H1 (cell line): ENCODE measurements at regions not wholly inside any gene's neighbourhood (a gene's known extent, or its start where the extent isn't known, plus 50 kb on each side); places are given as distances from the start of the nearest gene placed in this dataset.

Source experiments
- CTCF ChIA-PET: fragments of 300-600 bp; sonication (Branson Sonifier 250); formaldehyde crosslinking; loops from one replicate; lab custom pipeline; 2021; ENCODE audit not compliant: partially characterized antibody; lab: Charles Lee
- POLR2A ChIA-PET: fragments of 300-600 bp; sonication (Branson Sonifier 250); formaldehyde crosslinking; loops from one replicate; lab custom pipeline; 2021; ENCODE audit warnings: inconsistent platforms; ENCODE audit not compliant: partially characterized antibody; lab: Charles Lee
- DNase-seq, 2 experiments: peaks; one replicate each; pipeline versions ENCODE4 v3.0.0 to v3.0.0-alpha.2; 2010 to 2022; ENCODE audit warnings: low spot score in 2 of 2, low read depth in 1 of 2, mixed read lengths in 1 of 2
- FAIRE-seq: peaks from 2 replicates; lab custom pipeline; 2011; peaks lifted over from hg19 to GRCh38; lab: Jason Lieb, UNC
- H2AFZ ChIP-seq: 2 replicates; pipeline ENCODE4 v1.8.1; 2012; ENCODE audit warnings: low read length, inconsistent platforms
- H2AK5ac ChIP-seq: 2 replicates; pipeline ENCODE4 v1.6.1; 2013; ENCODE audit warnings: low read depth, low read length
- H2BK120ac ChIP-seq: replicated peaks from 2 replicates; pipeline ENCODE3; 2013; ENCODE audit warnings: low read depth, low read length, inconsistent platforms
- H2BK12ac ChIP-seq: 2 replicates; pipeline ENCODE4 v1.6.1; 2013; ENCODE audit warnings: low read depth, low read length
- H2BK15ac ChIP-seq: 2 replicates; pipeline ENCODE4 v1.6.1; 2013; ENCODE audit warnings: low read length
- H2BK20ac ChIP-seq: 2 replicates; pipeline ENCODE4 v1.6.1; 2013; ENCODE audit warnings: low read length
- H2BK5ac ChIP-seq: 2 replicates; pipeline ENCODE4 v1.6.1; 2013; ENCODE audit warnings: low read depth, low read length
- H3K14ac ChIP-seq: 2 replicates; pipeline ENCODE4 v1.6.1; 2013; ENCODE audit warnings: inconsistent platforms; ENCODE audit not compliant: insufficient read length
- H3K18ac ChIP-seq: 2 replicates; pipeline ENCODE4 v1.6.1; 2013; ENCODE audit warnings: low read length; ENCODE audit errors: extremely low read depth
- H3K23ac ChIP-seq: 2 replicates; pipeline ENCODE4 v1.6.1; 2013; ENCODE audit warnings: inconsistent platforms; ENCODE audit not compliant: insufficient read length
- H3K23me2 ChIP-seq: 2 replicates; pipeline ENCODE4 v1.6.1; 2013; ENCODE audit warnings: low read depth, low read length
- H3K27ac ChIP-seq: 2 replicates; pipeline ENCODE4 v1.6.1; 2011; ENCODE audit warnings: low read depth, low read length, inconsistent platforms
- H3K27me3 ChIP-seq, 4 experiments: replicated peaks in 1 of 4; 1 replicate in 1 of 4; 2 replicates in 3 of 4; pipeline versions ENCODE4 v1.6.1 to v1.8.1; 2011 to 2013; ENCODE audit warnings: low read length in 3 of 4, mild to moderate bottlenecking in 3 of 4, inconsistent platforms in 2 of 4, mixed read lengths in 2 of 4, moderate library complexity in 1 of 4; ENCODE audit not compliant: control insufficient read depth in 3 of 4, insufficient read depth in 3 of 4; ENCODE audit errors: extremely low read depth in 1 of 4
- H3K36me3 ChIP-seq, 4 experiments: 2 replicates each; pipeline versions ENCODE4 v1.6.1 to v1.8.1; 2011 to 2013; ENCODE audit warnings: mild to moderate bottlenecking in 4 of 4, low read length in 3 of 4, moderate library complexity in 2 of 4, control low read depth in 1 of 4, inconsistent platforms in 1 of 4; ENCODE audit not compliant: insufficient read depth in 4 of 4, control insufficient read depth in 2 of 4
- H3K4ac ChIP-seq: replicated peaks from 2 replicates; pipeline ENCODE3; 2013; ENCODE audit warnings: low read length, low read depth, mixed read lengths, inconsistent platforms; ENCODE audit not compliant: insufficient read length
- H3K4me1 ChIP-seq, 4 experiments: replicated peaks in 1 of 4; 1 replicate in 1 of 4; 2 replicates in 3 of 4; pipeline versions ENCODE4 v1.6.1 to v1.8.1; 2011 to 2013; ENCODE audit warnings: low read length in 3 of 4, inconsistent platforms in 2 of 4, mixed read lengths in 1 of 4; ENCODE audit not compliant: insufficient read depth in 4 of 4, control insufficient read depth in 3 of 4
- H3K4me2 ChIP-seq, 2 experiments: 2 replicates each; pipeline versions ENCODE4 v1.6.1 to v1.8.1; 2011 to 2013; ENCODE audit warnings: low read depth in 2 of 2, low read length in 2 of 2, control low read depth in 1 of 2, inconsistent platforms in 1 of 2, mild to moderate bottlenecking in 1 of 2; ENCODE audit not compliant: insufficient read depth in 1 of 2
- H3K4me3 ChIP-seq, 4 experiments: fragments of 200-600, 300-600 bp in 1 of 4; sonication (generic), shearing (Covaris generic), sonication (Bioruptor Twin) in 1 of 4; 2 replicates each; pipeline versions ENCODE4 v1.5.1 to v1.8.1; 2011 to 2016; ENCODE audit warnings: low read length in 4 of 4, low read depth in 3 of 4, control low read depth in 2 of 4, inconsistent platforms in 2 of 4, mild to moderate bottlenecking in 2 of 4, mixed read lengths in 1 of 4, moderate library complexity in 1 of 4; ENCODE audit not compliant: insufficient read depth in 2 of 4; ENCODE audit errors: extremely low read depth in 1 of 4
- H3K56ac ChIP-seq: replicated peaks from 2 replicates; pipeline ENCODE3; 2013; ENCODE audit warnings: low read depth, mild to moderate bottlenecking, mixed read lengths, low read length, inconsistent platforms; ENCODE audit not compliant: insufficient read length
- H3K79me1 ChIP-seq: 2 replicates; pipeline ENCODE4 v1.6.1; 2013; ENCODE audit warnings: low read depth, low read length, control low read depth
- H3K79me2 ChIP-seq, 2 experiments: 2 replicates each; pipeline versions ENCODE4 v1.6.1 to v1.8.1; 2012 to 2013; ENCODE audit warnings: low read length in 2 of 2, mild to moderate bottlenecking in 2 of 2, inconsistent platforms in 1 of 2; ENCODE audit not compliant: insufficient read depth in 2 of 2, control insufficient read depth in 1 of 2
- H3K9ac ChIP-seq, 4 experiments: replicated peaks in 1 of 4; 1 replicate in 1 of 4; 2 replicates in 3 of 4; pipeline versions ENCODE4 v1.6.1 to v1.8.1; 2011 to 2013; ENCODE audit warnings: low read depth in 3 of 4, low read length in 3 of 4, control low read depth in 2 of 4, mild to moderate bottlenecking in 2 of 4, moderate library complexity in 2 of 4, inconsistent platforms in 1 of 4; ENCODE audit errors: extremely low read depth in 1 of 4
- H3K9me3 ChIP-seq, 2 experiments: 2 replicates each; pipeline versions ENCODE4 v1.6.1 to v1.8.1; 2012 to 2013; ENCODE audit warnings: mild to moderate bottlenecking in 2 of 2, moderate library complexity in 2 of 2, control low read depth in 1 of 2, inconsistent platforms in 1 of 2, low read depth in 1 of 2, low read length in 1 of 2, mixed read lengths in 1 of 2; ENCODE audit not compliant: insufficient read depth in 2 of 2
- H4K20me1 ChIP-seq, 2 experiments: replicated peaks in 1 of 2; 2 replicates each; pipeline versions ENCODE3 to v1.8.1; 2011 to 2013; ENCODE audit warnings: inconsistent platforms in 2 of 2, low read length in 2 of 2, mild to moderate bottlenecking in 1 of 2; ENCODE audit not compliant: insufficient read depth in 2 of 2, control insufficient read depth in 1 of 2
- H4K5ac ChIP-seq: 2 replicates; pipeline ENCODE4 v1.6.1; 2013; ENCODE audit warnings: low read length, low read depth, mixed read lengths, inconsistent platforms; ENCODE audit not compliant: insufficient read length
- H4K8ac ChIP-seq: 2 replicates; pipeline ENCODE4 v1.8.0; 2013; ENCODE audit warnings: mild to moderate bottlenecking, moderate library complexity, low read length, inconsistent platforms; ENCODE audit not compliant: insufficient read depth; ENCODE audit errors: extremely low read depth
- H4K91ac ChIP-seq: replicated peaks from 2 replicates; pipeline ENCODE3; 2013; ENCODE audit warnings: low read length, mixed read lengths, inconsistent platforms; ENCODE audit not compliant: insufficient read length
- CHD1 ChIP-seq: IDR thresholded peaks from 2 replicates; pipeline ENCODE4 v1.6.1; 2012; ENCODE audit warnings: low read depth, low read length, improper control_type of control experiment
- E2F6 ChIP-seq: IDR thresholded peaks from 2 replicates; pipeline ENCODE4 v1.6.1; 2012; ENCODE audit warnings: inconsistent platforms
- EGR1 ChIP-seq: IDR thresholded peaks from 2 replicates; pipeline ENCODE4 v1.6.1; 2011; ENCODE audit warnings: low read depth, low read length, borderline replicate concordance
- KDM1A ChIP-seq: fragments of 200-600, 300-600 bp; sonication (generic); IDR thresholded peaks from 2 replicates; pipeline ENCODE4 v1.7.1; 2016; ENCODE audit warnings: mild to moderate bottlenecking, low read length, borderline replicate concordance
- SIN3A ChIP-seq, 2 experiments: IDR thresholded peaks in 1 of 2; conservative IDR thresholded peaks in 1 of 2; 2 replicates each; pipeline ENCODE4 v1.6.1; 2011 to 2012; ENCODE audit warnings: low read length in 2 of 2, improper control_type of control experiment in 1 of 2, low read depth in 1 of 2, mild to moderate bottlenecking in 1 of 2
- SUZ12 ChIP-seq: fragments of 200-600 bp; sonication (generic); IDR thresholded peaks from 2 replicates; pipeline ENCODE4 v1.6.1; 2012; ENCODE audit warnings: mild to moderate bottlenecking, inconsistent platforms, low read length, moderate library complexity, mixed read lengths
- TCF12 ChIP-seq: IDR thresholded peaks from 2 replicates; pipeline ENCODE4 v1.6.1; 2011; ENCODE audit warnings: low read depth, mild to moderate bottlenecking, low read length
- YY1 ChIP-seq: IDR thresholded peaks from 2 replicates; pipeline ENCODE4 v1.6.1; 2011; ENCODE audit warnings: low read depth, mild to moderate bottlenecking, low read length
- WGBS, 2 experiments: shearing (Covaris generic) in 1 of 2; methylation state at CpG; one replicate each; pipeline versions ENCODE4 v1.1.6 to v1.1.7; 2013 to 2015; ENCODE audit warnings: low lambda C conversion rate in 2 of 2, mixed read lengths in 2 of 2, inconsistent platforms in 1 of 2, low coverage in 1 of 2, missing lambda C conversion rate in 1 of 2; ENCODE audit not compliant: insufficient replicate concordance in 2 of 2, insufficient coverage in 1 of 2, insufficient read length in 1 of 2; ENCODE audit errors: extremely low coverage in 1 of 2, missing lambda C conversion rate in 1 of 2; 5-methylcytosine and 5-hydroxymethylcytosine counted together

GRCh38 chr9:82406456-82407085, 418.0 kb downstream of the SPATA31D1 start:
- no peak overlapping the region for H3K4me3 ChIP-seq
- no peak overlapping the region for H2AFZ ChIP-seq
- H3K36me3 ChIP-seq: no peaks in the 10 kb centered on the region
- 90% methylated on average over 3 of the region's 3 CpGs; no CpG with 5 or more reads in 1 of the 2 experiments for WGBS, 2 experiments
- no peaks in the 10 kb centered on the region for H3K79me2 ChIP-seq
- no peak overlapping the region for H2BK120ac ChIP-seq
- no peak overlapping the region for H2BK5ac ChIP-seq
- no peak overlapping the region for H3K14ac ChIP-seq
- no peak overlapping the region for H3K18ac ChIP-seq
- no peaks in the 10 kb centered on the region for H3K23me2 ChIP-seq
- no peak overlapping the region for H3K4me2 ChIP-seq
- H2BK20ac ChIP-seq: no peak overlapping the region
- no peak for TF ChIP-seq YY1
- TF ChIP-seq SUZ12: no peak
- no peak for TF ChIP-seq EGR1
- no peak for TF ChIP-seq SIN3A (conservative IDR thresholded peaks at IDR 0.05 in 1 of 2, IDR thresholded peaks at IDR 0.05 in 1 of 2; ENCODE audit: low read depth in 1 of 2, low read length in 2 of 2)
- TF ChIP-seq KDM1A: no peak
- no peak for TF ChIP-seq TCF12
- TF ChIP-seq E2F6: no peak
- TF ChIP-seq CHD1: no peak
- H3K23ac ChIP-seq: no peak overlapping the region
- ChIA-PET CTCF (no interaction called here), POLR2A (no interaction called here)
- DNase-seq (no peak), FAIRE-seq (no peak)
- H2BK12ac ChIP-seq: no peak overlapping the region
- H3K4me1 ChIP-seq: no peaks in the 10 kb centered on the region
- peaks cover 0 to 2% of the 10 kb centered on the region in 2 experiments; a peak in 1 of 4 replicates for H3K9me3 ChIP-seq
- no peak overlapping the region for H2BK15ac ChIP-seq
- no peak overlapping the region for H4K91ac ChIP-seq
- no peak overlapping the region for H3K56ac ChIP-seq
- no peak overlapping the region for H2AK5ac ChIP-seq
- H4K20me1 ChIP-seq: no peaks in the 10 kb centered on the region
- H3K27ac ChIP-seq: no peak overlapping the region
- H4K8ac ChIP-seq: no peak overlapping the region
- H3K9ac ChIP-seq: no peak overlapping the region
- H3K79me1 ChIP-seq: no peaks in the 10 kb centered on the region
- H3K4ac ChIP-seq: no peak overlapping the region
- H4K5ac ChIP-seq: no peak overlapping the region
- H3K27me3 ChIP-seq: no peaks in the 10 kb centered on the region
